ENCODE measurements at regions not wholly inside any gene's neighbourhood (a gene's known extent, or its start where the extent isn't known, plus 50 kb on each side); places are given as distances from the start of the nearest gene placed in this dataset.

- Histone ChIP-seq H3K9me1 (ENCODE audit: insufficient read depth, low read length) (no peaks in the 10 kb centered on the region), H3K23ac (ENCODE audit: low read depth, low read length) (no peak overlapping the region), H4K8ac (ENCODE audit: low read depth in 2 of 2, low read length in 2 of 2) (no peak overlapping the region), H3K4me3 (ENCODE audit: insufficient read depth, low read depth, low read length) (no peak overlapping the region), H2AFZ (replicated peaks; ENCODE audit: low read length, poor library complexity) (no peak overlapping the region), H3K4me1 (ENCODE audit: control insufficient read depth, insufficient read depth, low read length) (no peaks in the 10 kb centered on the region), H3K56ac (ENCODE audit: extremely low read depth, insufficient read depth, low read length) (no peak overlapping the region), H3K9me3 (ENCODE audit: control insufficient read depth, insufficient read depth, low read length) (peaks cover 5% of the 10 kb centered on the region), H3K79me1 (ENCODE audit: low read depth in 1 of 2, low read length in 2 of 2) (no peaks in the 10 kb centered on the region), H3K4me2 (ENCODE audit: low read depth, low read length) (no peak overlapping the region), H3K18ac (ENCODE audit: low read depth, low read length) (no peak overlapping the region), H2BK20ac (ENCODE audit: low read depth, low read length) (no peak overlapping the region), H4K20me1 (ENCODE audit: insufficient read depth, low read length) (no peaks in the 10 kb centered on the region), H2BK5ac (ENCODE audit: low read depth, low read length, poor library complexity, severe bottlenecking) (no peak overlapping the region), H2AK5ac (ENCODE audit: low read depth, low read length) (no peak overlapping the region), H3K36me3 (ENCODE audit: control insufficient read depth, insufficient read depth, low read length) (no peaks in the 10 kb centered on the region), H3K4ac (ENCODE audit: low read depth, low read length) (no peak overlapping the region), H4K5ac (ENCODE audit: low read depth, low read length) (no peak overlapping the region), H4K91ac (ENCODE audit: insufficient read depth, low read depth, low read length) (no peak overlapping the region), H2BK120ac (ENCODE audit: low read depth, low read length) (no peak overlapping the region), H3K9ac (ENCODE audit: low read depth, low read length) (no peak overlapping the region), H2BK15ac (ENCODE audit: low read depth, low read length) (no peak overlapping the region), H3K27me3 (ENCODE audit: control insufficient read depth, insufficient read depth, low read length) (no peaks in the 10 kb centered on the region), H2AK9ac (replicated peaks; ENCODE audit: low read depth, low read length, poor library complexity) (no peak overlapping the region), H3K14ac (replicated peaks; ENCODE audit: low read depth, low read length) (no peak overlapping the region), H3K27ac (ENCODE audit: insufficient read depth, low read length) (no peak overlapping the region)
- dilution Hi-C loops (cut with HindIII; ENCODE audit: low sequenced_read_pairs, unreplicated experiment): no loop called here
- ATAC-seq (ENCODE audit: low read depth) (no peak), DNase-seq (no peak)
- CTCF ChIA-PET: no interaction called here
- intact Hi-C loops (cut with micrococcal nuclease): no loop called here
- in situ Hi-C loops (cut with MboI; ENCODE audit: low sequenced_read_pairs): no loop called here
- peak; percentile 77 for TF ChIP-seq CEBPB (IDR thresholded peaks at IDR 0.05; ENCODE audit: low read depth, low read length)
- TF ChIP-seq NFE2L2 (IDR thresholded peaks at IDR 0.05; ENCODE audit: low read depth, low read length): no peak
- no peak for TF ChIP-seq MXI1 (IDR thresholded peaks at IDR 0.05; ENCODE audit: borderline replicate concordance, low read depth, low read length)
- TF ChIP-seq USF2 (IDR thresholded peaks at IDR 0.05; ENCODE audit: low read depth, low read length): no peak
- 40% methylated on average over 1 of the region's 6 CpGs; no CpG with 5 or more reads in 1 of the 2 experiments for WGBS, 2 experiments (ENCODE audit: extremely low coverage in 2 of 2, insufficient read length in 1 of 2)
- BruUV-seq (replicated peaks): no TSS peak
- POLR2A ChIA-PET (ENCODE audit: unreplicated experiment): no interaction called here
Observed at GRCh38 chr10:8485032-8485431, 430.5 kb downstream of the GATA3 start.

Data from IMR-90 (cell line).